ENCODE measurements at regions not wholly inside any gene's neighbourhood (a gene's known extent, or its start where the extent isn't known, plus 50 kb on each side); places are given as distances from the start of the nearest gene placed in this dataset.

DNA sequence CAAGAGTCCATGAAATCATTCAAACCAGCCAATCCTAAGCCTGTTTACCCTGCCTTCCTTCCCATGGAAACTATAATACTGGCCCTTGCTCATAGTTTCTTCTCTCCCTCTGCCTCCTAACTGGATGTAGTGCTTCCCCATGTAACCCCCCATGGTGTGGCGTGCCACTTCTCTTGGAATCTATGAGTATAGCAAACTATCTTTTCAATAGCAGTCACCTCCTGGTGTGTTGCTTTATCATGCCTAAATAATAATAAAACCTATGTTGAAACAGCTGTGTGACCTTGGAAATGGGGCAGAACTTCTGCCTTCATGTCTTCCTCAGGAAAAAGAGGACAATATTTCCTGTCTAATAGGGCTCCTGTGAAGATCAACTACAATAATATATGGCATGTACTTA, 234.8 kb upstream of the EDNRA start:
- TF ChIP-seq, protein P1, sequence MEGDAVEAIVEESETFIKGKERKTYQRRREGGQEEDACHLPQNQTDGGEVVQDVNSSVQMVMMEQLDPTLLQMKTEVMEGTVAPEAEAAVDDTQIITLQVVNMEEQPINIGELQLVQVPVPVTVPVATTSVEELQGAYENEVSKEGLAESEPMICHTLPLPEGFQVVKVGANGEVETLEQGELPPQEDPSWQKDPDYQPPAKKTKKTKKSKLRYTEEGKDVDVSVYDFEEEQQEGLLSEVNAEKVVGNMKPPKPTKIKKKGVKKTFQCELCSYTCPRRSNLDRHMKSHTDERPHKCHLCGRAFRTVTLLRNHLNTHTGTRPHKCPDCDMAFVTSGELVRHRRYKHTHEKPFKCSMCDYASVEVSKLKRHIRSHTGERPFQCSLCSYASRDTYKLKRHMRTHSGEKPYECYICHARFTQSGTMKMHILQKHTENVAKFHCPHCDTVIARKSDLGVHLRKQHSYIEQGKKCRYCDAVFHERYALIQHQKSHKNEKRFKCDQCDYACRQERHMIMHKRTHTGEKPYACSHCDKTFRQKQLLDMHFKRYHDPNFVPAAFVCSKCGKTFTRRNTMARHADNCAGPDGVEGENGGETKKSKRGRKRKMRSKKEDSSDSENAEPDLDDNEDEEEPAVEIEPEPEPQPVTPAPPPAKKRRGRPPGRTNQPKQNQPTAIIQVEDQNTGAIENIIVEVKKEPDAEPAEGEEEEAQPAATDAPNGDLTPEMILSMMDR (IDR thresholded peaks at IDR 0.05; ENCODE audit: insufficient read depth, low read length, poor library complexity, severe bottlenecking), result no peak
- no peak for TF ChIP-seq EZH2phosphoT487 (conservative IDR thresholded peaks at IDR 0.05; ENCODE audit: low read length)

Measured in SU-DHL-6 (cell line).